Activated effector memory CD4-positive, alpha-beta T cell treated with anti-CD3 and anti-CD28 coated beads, Interleukin-2, amount 50 U/mL, for 16 hours (primary cell): ENCODE measurements at regions not wholly inside any gene's neighbourhood (a gene's known extent, or its start where the extent isn't known, plus 50 kb on each side); places are given as distances from the start of the nearest gene placed in this dataset.

Source experiments
- DNase-seq: peaks from one replicate; pipeline ENCODE4 v3.0.0-alpha.2; 2020

DNA sequence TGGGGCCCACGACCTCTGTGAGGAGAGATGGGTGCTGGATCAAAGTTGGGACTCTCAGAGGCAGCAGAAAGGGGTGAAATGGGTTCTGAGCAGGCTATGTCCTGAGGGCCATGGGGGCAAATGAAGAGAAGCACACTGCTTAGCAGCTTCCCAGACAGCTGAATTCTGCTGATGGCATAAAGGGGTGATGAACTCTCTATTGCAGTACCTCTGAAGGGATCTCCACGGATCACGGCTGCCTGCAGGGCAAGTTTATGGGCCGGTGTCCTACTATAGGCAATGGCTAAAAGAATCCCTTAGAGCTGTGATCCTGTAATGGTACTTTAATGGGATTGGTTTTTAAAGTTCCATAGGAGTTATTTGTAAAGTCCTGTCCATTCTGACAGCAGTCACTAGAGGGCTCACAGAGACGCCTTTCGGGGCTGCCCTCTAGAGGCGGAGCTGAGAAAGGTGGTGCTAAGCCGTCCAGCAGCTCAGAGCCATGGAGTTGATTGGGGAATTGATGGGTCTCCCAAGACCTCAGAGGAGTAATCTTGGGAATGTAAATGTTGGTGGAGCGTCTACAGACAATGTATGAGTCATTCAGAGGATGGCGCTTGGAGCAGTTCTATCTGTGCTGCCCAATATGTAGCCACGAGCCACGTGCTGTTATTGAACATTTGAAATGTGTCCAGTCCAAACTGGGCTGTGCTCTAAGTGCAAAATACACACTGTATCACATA lies 287.3 kb downstream of the COG6 start:
- peak; percentile 90 for DNase-seq

DNA sequence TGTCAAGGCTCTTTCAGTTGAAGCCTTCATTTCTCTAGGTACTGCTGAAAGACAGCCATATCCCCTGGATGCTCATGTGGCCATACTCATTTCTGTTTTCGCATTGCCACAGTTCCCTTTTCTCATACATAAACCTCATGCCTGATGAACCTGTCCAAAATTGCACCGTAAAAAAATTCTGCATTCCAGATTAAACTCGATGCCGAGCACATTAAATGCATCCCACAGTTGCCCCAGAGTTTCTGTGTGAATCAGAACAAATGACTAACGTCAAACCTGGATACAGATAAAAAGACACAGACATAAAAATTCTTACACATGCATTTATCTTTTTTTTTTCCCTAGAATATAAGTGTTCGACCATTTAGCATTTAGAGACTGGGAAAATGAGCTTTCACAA lies 288.2 kb downstream of the COG6 start:
- no peak for DNase-seq

DNA sequence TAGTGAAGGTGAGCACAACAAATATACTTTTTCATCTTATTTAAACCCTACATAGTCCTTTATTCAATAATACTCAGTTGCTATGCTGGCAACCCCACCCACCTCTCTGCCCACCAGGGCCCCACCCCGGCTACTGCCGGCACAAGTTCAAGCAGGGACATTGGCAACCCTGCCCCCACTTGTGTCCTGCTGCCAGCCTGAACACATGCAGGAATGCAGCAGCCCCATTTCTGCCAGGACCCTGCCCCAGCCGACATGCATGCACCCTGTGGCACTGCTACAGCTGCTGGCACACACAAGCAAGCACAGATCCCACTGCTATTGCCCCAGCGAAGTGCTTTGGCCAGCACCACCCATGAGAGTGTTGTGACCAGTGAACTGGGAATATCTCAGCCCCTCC lies 289.8 kb downstream of the COG6 start:
- DNase-seq: no peak

- DNase-seq: no peak
Observed at GRCh38 chr13:39946769-39947168, 291.3 kb downstream of the COG6 start.

GRCh38 chr13:39951301-39951700 lies 295.8 kb downstream of the COG6 start:
- DNase-seq: no peak

DNA sequence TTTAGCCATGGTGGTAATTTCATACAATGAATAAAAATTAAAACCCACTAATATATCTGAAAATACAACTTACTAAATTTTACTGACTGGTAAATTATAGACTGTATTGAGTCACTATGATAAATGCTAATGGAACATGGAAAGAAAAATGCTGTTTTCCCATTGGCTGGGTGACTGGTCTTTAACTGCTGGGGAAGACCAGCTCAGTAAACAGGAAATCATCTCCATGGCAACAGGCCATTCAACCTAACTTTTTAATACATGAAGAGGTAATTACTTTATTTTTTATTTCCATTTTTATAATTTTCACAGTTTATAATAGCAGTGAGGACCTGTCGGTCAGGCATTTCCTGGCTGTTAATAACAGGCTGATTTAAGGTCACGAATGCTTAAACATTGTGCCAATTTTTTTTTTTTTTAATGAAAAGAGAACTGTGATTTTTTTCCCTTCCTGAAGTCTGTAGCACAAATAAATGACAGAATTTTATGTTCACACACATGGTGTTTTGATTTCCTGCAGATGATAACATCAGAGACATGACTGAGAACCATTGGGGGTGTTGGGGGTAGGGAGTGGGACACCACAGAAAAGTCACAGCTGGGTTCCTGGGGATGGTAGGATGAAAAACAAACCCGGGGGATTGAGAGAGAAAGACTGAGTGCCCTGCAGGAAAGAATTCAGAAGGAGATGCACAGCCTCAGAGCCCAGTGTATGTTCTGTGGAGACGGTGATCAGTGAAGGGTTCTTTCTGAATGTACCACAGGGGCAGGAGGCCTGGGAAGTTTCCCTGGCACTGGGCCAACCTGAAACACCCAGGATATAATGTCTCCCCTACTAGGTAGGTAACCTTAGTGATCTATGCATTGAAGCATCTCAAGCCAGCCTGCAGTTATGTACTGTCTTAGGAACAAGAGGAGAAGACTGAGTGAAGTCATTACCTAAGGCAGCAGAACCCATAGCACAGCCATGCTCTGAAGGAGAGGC lies 297.1 kb downstream of the COG6 start:
- DNase-seq: no peak

DNA sequence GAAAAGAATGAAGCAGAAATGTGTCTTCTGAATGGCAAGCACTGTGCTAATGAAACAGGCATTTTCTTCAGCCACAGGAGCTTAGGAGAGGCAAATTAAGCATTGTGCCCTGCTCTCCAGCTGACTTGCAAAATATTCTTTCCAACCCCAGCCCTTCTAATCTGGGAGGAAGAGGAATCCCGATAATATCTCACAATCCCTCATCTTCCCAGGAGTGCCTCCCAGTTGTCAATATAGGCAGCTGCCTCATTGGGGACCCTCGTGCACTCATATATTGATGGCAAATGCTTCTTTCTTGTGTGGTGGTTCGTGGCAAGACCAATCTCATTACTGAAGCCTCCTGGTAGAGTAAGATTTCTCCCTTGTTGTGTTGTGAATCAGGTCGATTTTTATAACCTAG lies 299.0 kb downstream of the COG6 start:
- DNase-seq: no peak

DNA sequence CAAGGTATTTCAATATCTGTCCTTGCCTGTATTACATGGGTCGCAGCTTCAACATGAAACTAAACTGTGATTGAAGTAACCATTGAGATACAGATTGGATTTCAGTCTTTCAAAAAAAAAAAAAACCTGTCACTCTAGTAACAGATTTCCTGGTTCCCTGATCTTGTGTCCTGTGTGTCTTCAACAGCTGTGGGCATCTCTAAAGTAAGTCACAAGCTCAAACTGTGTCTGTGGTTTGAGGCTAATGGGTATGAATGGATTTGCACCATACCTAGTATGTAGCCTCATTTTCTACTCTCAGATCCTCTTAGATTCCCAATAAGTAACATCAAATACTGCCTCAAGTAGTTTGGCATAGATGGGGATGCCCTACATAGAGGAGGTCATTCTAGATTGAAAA lies 300.1 kb downstream of the COG6 start:
- DNase-seq: no peak

DNA sequence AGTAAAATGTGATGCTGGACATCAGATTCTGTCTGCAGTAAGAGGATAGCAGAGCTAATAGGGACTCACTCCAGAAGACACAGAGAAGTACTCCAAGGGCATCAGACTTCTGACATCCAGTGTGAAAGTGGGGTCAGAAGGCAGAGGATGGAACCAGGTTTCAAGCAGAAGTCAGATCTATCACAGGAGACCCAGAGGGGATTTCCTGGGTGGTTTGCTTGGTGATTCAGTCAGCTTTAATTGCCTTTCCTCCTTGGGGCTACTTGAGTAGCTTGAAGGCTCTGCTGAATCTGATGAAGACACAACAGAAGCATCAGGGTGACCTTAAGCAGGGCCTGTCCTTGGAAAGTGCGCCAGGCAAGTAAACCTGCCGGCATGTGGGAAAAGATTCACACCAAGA lies 300.6 kb downstream of the COG6 start:
- DNase-seq: peak; percentile 68

GRCh38 chr13:39957868-39958677 lies 302.6 kb downstream of the COG6 start:
- no peak for DNase-seq

DNA sequence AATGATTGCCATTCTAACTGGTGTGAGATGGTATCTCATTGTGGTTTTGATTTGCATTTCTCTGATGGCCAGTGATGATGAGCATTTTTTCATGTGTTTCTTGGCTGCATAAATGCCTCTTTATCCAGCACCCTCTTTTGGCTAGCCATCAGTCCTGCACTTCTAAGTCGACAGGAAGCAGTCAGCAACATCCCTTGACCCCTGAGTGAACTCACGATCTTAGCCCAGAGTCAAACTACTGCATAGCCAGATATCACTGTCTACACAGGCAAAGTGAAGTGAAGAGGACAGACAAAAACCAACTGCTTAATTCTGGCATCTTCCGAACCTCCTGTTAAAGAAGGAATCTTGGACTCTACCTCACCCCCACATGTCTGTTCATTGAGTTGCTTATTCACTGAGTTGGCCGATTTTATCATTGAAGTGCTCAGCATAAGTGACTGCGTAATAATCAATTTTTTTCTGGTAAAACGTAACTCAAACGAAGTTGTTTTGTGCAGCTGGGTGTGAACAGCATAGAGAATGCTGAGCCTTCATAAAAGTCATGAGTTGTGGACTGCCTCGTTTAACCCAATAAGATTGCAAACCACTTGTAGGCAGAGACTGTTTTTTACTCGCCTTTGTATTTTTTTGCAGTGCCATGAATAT lies 304.2 kb downstream of the COG6 start:
- DNase-seq: no peak

DNA sequence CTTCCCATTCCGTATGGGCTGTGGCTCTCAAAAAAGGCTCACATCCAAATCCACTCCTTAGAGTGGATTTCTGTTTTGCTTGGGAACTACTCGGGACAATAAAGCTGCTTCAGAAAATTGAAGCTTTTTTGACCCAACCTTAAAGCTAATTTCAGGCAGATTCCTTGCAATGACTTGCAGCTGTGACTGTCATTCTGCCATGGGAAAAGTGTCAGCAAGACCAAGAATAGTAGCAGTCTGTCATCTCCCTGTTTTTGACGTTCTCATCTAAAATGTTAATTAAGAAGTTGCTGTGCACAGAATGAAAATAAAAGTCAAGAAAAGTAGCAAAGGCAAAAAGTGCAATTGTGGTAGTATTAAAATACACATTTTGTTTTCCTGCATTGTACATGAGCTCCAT lies 304.7 kb downstream of the COG6 start:
- no peak for DNase-seq

DNA sequence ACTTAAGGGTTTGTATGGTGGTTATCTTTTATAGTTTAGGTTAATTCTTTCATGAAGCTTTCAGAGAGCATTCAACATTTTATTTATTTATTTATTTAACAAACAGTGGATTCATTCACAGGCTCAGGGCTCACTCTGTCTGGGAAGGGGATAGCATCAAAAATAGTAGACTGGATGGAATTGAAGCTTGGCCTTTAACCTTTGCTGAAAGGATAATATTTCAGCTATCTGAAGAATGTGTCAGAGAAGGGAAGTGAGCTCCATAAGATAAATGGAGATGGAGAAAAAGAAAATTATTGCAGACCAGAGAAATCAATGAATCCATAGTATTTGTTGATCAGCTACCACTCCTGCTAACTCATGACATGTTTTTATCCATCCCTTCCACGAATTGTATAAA lies 305.6 kb downstream of the COG6 start:
- no peak for DNase-seq

GRCh38 chr13:39963612-39964011 lies 308.1 kb downstream of the COG6 start:
- no peak for DNase-seq

DNA sequence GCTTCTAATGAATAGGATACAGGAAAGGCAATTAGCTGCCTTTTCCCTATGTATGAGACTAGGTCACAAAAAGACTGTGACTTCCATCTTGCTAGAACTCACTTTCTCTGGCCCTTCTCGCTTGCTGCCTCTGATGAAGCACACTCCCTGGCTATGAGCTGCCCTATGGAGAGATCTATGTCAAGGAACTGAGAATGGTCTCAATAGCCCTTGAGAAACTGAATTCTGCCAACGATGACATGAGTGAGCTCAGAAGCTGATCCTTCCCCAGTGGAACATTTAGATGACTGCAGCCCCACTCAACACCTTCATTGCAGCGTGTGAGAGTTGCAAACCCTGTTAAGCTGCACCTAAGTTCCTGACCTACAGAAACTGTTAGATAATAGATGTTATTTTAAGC lies 309.8 kb downstream of the COG6 start:
- DNase-seq: no peak

DNA sequence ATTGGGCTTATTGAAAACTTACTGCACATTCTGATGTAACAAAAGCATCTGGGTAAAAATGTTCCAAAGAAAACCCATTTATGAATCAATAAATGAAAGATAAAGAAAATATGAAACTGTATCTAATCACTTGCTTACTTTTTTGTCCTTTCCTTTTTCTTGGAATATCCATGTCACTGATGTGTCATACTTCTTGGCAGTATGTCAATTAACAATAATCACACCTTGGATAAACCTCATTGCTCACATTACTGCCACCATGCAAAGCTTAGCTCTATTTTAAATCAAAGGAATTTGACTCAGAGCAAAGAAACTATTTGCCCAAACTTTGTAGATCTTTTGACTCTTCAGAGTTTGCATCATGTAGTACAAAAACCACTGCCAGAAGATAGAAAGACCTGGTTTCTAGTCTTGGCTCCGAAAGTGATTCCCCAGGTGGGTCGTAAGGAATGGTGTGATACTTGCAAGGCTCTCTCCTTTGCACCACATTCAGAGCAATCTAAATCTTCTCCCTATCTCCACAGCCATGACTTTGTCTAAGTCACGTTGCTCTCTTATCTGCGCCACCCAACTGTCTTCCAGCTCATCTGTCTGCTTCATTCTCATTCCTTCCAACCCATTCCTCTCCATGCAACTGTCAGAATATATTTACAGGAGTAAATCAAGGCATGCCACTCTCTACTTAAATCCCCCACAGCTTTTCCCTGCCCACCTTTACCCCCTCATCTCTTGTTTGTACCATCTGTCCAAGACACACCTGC lies 311.9 kb downstream of the COG6 start:
- DNase-seq: no peak

- no peak for DNase-seq
Observed at GRCh38 chr13:39968646-39969475, 313.4 kb downstream of the COG6 start.

GRCh38 chr13:39970177-39970846 lies 314.9 kb downstream of the COG6 start:
- DNase-seq: no peak

- no peak for DNase-seq
Observed at GRCh38 chr13:39971526-39971925, 316.1 kb downstream of the COG6 start.

DNA sequence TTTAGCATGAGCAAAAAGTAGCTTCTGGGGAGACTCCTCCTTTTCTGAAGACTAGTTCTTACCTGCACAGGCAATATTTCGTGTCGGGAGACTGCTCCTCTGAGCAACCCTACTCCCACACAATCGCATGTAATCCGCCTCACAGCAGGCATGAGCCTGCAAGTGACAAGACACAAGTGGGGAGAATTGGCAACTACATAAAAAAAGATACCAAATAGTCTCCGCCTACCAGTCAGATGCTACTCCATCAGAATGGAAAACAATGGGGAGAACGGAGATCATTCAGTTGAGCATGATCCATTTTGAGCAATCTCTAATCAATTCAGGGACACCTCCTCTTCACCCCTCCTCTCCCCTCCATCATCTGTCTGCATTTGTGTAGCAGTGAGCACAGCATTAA lies 321.0 kb downstream of the COG6 start:
- no peak for DNase-seq

GRCh38 chr13:39981056-39981455 lies 325.6 kb downstream of the COG6 start:
- no peak for DNase-seq
